Astrocyte of the hippocampus (primary cell): ENCODE measurements at regions not wholly inside any gene's neighbourhood (a gene's known extent, or its start where the extent isn't known, plus 50 kb on each side); places are given as distances from the start of the nearest gene placed in this dataset.
"Not testable (repeated sequence)": the region's sequence is repeated elsewhere in the genome, so short reads cannot be mapped to it uniquely, and the experiment has no call there.

ENCODE experiments used
- DNase-seq: peaks from one replicate; pipeline ENCODE4 v3.0.0; 2011; ENCODE audit warnings: low read depth, low spot score

DNA sequence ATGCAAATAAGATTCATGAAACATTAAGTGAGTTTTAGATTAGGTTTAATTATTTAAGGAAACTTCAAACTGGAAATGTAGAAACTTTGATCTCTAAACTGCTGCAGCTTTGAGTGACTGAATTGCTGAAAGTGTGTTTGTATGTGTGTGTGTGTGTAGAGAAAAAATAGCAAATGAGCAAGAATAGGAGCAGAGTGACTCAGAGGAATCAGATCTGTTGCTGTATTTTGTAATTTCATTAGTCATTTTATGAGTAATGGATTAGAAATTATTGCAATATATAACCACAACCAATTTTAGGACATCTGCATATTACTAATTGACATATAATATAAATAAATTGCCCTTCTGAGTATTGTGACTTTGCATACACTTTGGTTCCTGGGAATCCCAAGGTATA, 52.8 kb upstream of the SLC9A9 start:
- peak; percentile 44 for DNase-seq

DNA sequence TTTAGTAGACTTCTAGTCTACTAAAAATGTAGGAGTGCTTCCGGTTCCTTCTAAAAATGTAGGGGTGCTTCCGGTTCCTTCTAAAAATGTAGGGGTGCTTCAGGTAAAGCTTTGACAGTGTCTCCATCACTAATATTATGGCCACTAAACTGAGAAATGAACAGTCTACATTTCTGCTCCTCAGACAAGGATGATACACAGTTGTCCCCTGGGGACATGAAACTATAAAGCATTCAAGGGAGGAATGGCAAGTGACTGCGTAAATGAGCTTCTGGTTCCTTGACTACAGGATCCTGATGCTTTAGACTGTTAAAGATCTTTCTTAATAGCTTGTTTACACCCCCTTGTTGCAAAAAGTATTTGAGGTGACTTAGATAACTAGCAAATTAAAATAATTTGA, 53.9 kb upstream of the SLC9A9 start:
- no peak for DNase-seq

DNA sequence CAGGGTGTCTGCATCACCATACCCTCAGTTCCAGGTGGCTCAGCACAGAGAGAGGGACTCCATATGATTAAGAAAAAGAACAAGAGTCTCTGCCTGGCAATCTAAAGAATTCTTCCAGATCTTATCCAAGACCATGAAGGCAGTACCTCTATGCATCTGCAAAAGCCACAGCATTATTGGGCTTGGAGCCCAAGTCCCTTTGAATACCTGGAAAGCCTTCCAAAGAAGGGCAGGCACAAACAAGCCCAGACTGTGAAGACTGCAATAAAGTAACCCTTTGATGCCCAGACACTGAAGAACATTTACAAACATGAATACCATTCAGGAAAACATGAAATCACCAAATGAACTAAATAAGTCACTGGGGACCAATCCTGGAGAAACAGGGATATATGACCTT, 60.9 kb upstream of the DIPK2A start:
- peak; percentile 25 for DNase-seq

DNA sequence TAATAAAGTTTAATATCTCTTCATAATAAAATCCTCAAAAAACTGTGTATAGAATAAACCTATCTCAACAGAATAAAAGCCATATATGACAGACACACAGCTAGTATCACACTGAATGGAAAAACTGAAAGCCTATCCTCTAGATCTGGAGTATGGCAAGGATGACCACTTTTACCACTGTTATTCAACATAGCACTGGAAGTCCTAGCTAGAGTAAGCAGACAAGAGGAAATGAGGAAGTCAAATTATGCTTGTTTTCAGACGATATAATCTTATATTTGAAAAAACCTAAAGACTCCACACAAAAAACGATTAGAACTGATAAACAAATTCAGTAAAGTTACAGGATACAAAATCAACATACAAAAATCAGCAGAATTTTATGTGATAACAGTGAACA, 57.4 kb upstream of the DIPK2A start:
- DNase-seq: no peak

DNA sequence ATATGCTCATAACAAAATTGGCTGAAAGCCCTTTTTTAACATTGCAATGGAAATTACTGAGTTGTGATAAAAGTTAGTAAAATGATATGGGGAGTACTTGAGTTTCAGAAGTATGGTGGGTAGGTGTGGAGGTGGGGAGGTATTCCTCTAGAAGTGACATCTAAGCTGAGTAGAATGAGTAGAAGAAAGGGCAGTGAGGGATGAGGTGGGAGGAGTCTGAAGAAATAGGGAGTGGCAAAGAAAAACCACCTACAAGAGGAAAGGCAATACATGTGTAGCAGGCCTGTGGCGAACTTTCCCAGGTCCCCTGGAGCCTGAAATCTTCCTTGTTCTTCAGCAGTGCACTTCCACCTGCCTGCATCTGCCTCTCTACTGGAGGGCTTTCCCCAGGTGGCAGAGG, 52.8 kb upstream of the DIPK2A start:
- DNase-seq: no peak

DNA sequence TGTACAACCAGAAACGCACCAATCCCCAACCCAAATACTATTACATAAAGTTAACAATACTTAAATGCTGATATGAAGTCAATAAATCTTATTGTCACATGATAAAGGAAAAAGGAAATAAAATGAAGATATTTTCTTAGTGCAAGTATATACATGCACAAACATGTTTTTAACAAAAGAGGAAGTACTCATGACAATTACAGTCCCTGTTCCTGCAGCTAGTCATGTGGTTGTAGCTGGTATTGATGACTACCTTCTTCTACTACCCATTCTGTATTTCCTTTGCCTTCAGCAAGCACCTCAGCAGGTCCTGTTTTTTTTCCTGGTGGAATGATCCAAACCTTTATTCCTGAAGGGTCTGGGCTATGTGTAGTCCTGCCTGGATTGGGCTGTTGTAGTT, 50.4 kb upstream of the DIPK2A start:
- DNase-seq: not testable (repeated sequence)
